SU-DHL-6 (cell line): ENCODE measurements at regions not wholly inside any gene's neighbourhood (a gene's known extent, or its start where the extent isn't known, plus 50 kb on each side); places are given as distances from the start of the nearest gene placed in this dataset.

Experiments used
- H2AFZ ChIP-seq: fragments of 200-600 bp; sonication (generic); 2 replicates; pipeline ENCODE4 v1.6.1; 2014; ENCODE audit warnings: low read depth, mild to moderate bottlenecking, moderate library complexity, mixed read lengths, antibody characterized with exemption, low read length; ENCODE audit not compliant: severe bottlenecking
- H3F3A ChIP-seq: fragments of 200-600 bp; shearing (Covaris generic); 2 replicates; pipeline ENCODE4 v1.6.0; 2016; ENCODE audit warnings: antibody characterized with exemption, mild to moderate bottlenecking; ENCODE audit not compliant: insufficient read depth
- H3K27ac ChIP-seq: fragments of 200-600 bp; sonication (generic); 2 replicates; pipeline ENCODE4 v1.5.1; 2016; ENCODE audit warnings: low read depth, mild to moderate bottlenecking, low read length, moderate library complexity, mixed read lengths
- H3K27me3 ChIP-seq: fragments of 200-600 bp; sonication (generic), shearing (Covaris generic); 2 replicates; pipeline ENCODE4 v1.6.0; 2014; ENCODE audit warnings: mild to moderate bottlenecking, low read length
- H3K36me3 ChIP-seq: fragments of 200-600 bp; sonication (generic); 2 replicates; pipeline ENCODE4 v1.6.1; 2014; ENCODE audit warnings: mild to moderate bottlenecking, low read length, mixed read lengths
- H3K4me2 ChIP-seq: fragments of 300-600, 200-600 bp; shearing (Covaris generic), sonication (generic); 2 replicates; pipeline ENCODE4 v1.6.0; 2014; ENCODE audit warnings: low read length, low read depth, mild to moderate bottlenecking; ENCODE audit not compliant: poor library complexity, severe bottlenecking
- H3K4me3 ChIP-seq: fragments of 200-600 bp; sonication (generic); 2 replicates; pipeline ENCODE4 v1.5.1; 2014; ENCODE audit warnings: antibody characterized with exemption, low read length, mild to moderate bottlenecking, mixed read lengths; ENCODE audit not compliant: insufficient read depth, poor library complexity, severe bottlenecking
- H3K79me2 ChIP-seq: fragments of 200-600 bp; sonication (generic); 2 replicates; pipeline ENCODE4 v1.6.1; 2014; ENCODE audit warnings: mild to moderate bottlenecking, low read length, moderate library complexity; ENCODE audit not compliant: insufficient read depth
- H3K9ac ChIP-seq: fragments of 200-600 bp; sonication (generic); 2 replicates; pipeline ENCODE4 v1.7.0; 2014; ENCODE audit warnings: mild to moderate bottlenecking, low read length
- H3K9me2 ChIP-seq: fragments of 200-600 bp; sonication (generic); replicated peaks from 2 replicates; pipeline ENCODE4 v1.6.1; 2014; ENCODE audit warnings: low read length; ENCODE audit not compliant: insufficient read depth
- H3K9me3 ChIP-seq: fragments of 200-600 bp; sonication (generic); 2 replicates; pipeline ENCODE4 v1.6.1; 2014; ENCODE audit warnings: low read length, mixed read lengths; ENCODE audit not compliant: insufficient read depth
- H4K20me1 ChIP-seq: fragments of 200-600 bp; sonication (generic); 2 replicates; pipeline ENCODE4 v1.6.1; 2014; ENCODE audit warnings: low read depth, mild to moderate bottlenecking, antibody characterized with exemption, low read length, moderate library complexity, mixed read lengths
- CTCF ChIP-seq: fragments of 200-600 bp; sonication (generic); IDR thresholded peaks from one replicate; pipeline ENCODE4 v1.5.1; 2017; ENCODE audit warnings: antibody characterized with exemption, mild to moderate bottlenecking, low read length, moderate library complexity; ENCODE audit not compliant: insufficient read depth, poor library complexity, severe bottlenecking
- EZH2phosphoT487 ChIP-seq: fragments of 200-600 bp; sonication (generic), shearing (Covaris generic); conservative IDR thresholded peaks from 2 replicates; pipeline ENCODE4 v1.6.1; 2018; ENCODE audit warnings: mild to moderate bottlenecking, antibody characterized with exemption, low read length, moderate library complexity, mixed read lengths

- Histone ChIP-seq H3K9me3 (no peaks in the 10 kb centered on the region), H3K9ac (no peak overlapping the region), H3K27me3 (no peaks in the 10 kb centered on the region), H4K20me1 (no peaks in the 10 kb centered on the region), H3K27ac (no peak overlapping the region), H3K36me3 (no peaks in the 10 kb centered on the region), H3K4me3 (no peak overlapping the region), H3K9me2 (no peaks in the 10 kb centered on the region), H3K79me2 (no peaks in the 10 kb centered on the region), H3F3A (no peaks in the 10 kb centered on the region), H3K4me2 (no peak overlapping the region), H2AFZ (no peak overlapping the region)
- TF ChIP-seq CTCF, result no peak
Observed at GRCh38 chr21:38182370-38182985, 74.3 kb upstream of the KCNJ15 start.

- H3K4me2 ChIP-seq, result no peak overlapping the region
- H3K9ac ChIP-seq, result no peak overlapping the region
- no peaks in the 10 kb centered on the region for H3K36me3 ChIP-seq
- H3K27me3 ChIP-seq, result no peaks in the 10 kb centered on the region
- no peaks in the 10 kb centered on the region for H3K79me2 ChIP-seq
- no peak overlapping the region for H2AFZ ChIP-seq
- TF ChIP-seq CTCF (no peak), EZH2phosphoT487 (no peak)
- no peaks in the 10 kb centered on the region for H3K9me2 ChIP-seq
- H3K9me3 ChIP-seq, result no peaks in the 10 kb centered on the region
- no peak overlapping the region for H3K27ac ChIP-seq
- H3K4me3 ChIP-seq, result no peak overlapping the region
- H3F3A ChIP-seq, result no peaks in the 10 kb centered on the region
- no peaks in the 10 kb centered on the region for H4K20me1 ChIP-seq
Observed at GRCh38 chr21:38183961-38184360, 72.8 kb upstream of the KCNJ15 start.

- H3K27ac ChIP-seq, result no peak overlapping the region
Observed at GRCh38 chr21:38186661-38187270, 70.0 kb upstream of the KCNJ15 start.

More at GRCh38 chr21:38186661-38187270, 70.0 kb upstream of the KCNJ15 start:
- TF ChIP-seq CTCF, result no peak
- H3K4me3 ChIP-seq, result no peak overlapping the region
- no peaks in the 10 kb centered on the region for H3K36me3 ChIP-seq
- H3K9me3 ChIP-seq, result no peaks in the 10 kb centered on the region
- H4K20me1 ChIP-seq, result no peaks in the 10 kb centered on the region
- H3K79me2 ChIP-seq, result no peaks in the 10 kb centered on the region
- H3K9me2 ChIP-seq, result no peaks in the 10 kb centered on the region
- no peak overlapping the region for H2AFZ ChIP-seq
- H3K4me2 ChIP-seq, result no peak overlapping the region
- H3F3A ChIP-seq, result no peaks in the 10 kb centered on the region
- no peaks in the 10 kb centered on the region for H3K27me3 ChIP-seq
- H3K9ac ChIP-seq, result no peak overlapping the region
